ENCODE measurements at regions not wholly inside any gene's neighbourhood (a gene's known extent, or its start where the extent isn't known, plus 50 kb on each side); places are given as distances from the start of the nearest gene placed in this dataset.

DNA sequence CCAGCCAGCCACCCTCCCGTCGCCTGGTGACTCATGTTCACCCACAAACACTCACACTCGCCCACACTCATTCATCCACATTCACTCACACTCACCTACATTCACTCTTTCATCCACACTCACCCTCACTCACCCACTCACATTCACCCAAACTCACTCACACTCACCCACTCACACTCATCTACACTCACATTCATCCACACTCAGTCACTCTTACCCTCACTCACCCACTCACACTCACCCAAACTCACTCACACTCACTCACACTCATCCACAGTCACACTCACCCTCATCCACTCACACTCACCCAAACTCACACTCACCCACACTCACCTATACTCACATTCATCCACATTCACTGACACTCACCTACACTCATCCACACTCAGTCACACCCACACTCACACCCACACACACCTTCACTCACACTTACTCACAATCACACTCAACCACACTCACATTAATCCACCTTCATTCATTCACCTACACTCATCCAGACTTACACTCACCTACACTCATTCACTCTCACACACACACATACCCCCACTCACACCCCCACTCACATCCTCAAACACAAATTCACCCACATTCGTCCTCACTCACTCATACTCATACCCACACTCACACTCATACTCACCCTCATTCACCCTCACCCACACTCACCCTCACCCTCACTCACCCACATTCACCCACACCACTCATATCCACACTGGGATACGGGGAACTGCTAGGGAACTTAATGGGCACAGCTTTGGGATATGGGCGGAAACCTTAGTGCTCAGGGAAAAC is 2221.6 kb upstream of the AGA start:
- TF ChIP-seq CTCF (conservative IDR thresholded peaks at IDR 0.05; ENCODE audit: low read depth, low read length) = no peak
- no peak for TF ChIP-seq EZH2 (IDR thresholded peaks at IDR 0.05; ENCODE audit: borderline replicate concordance, low read depth, low read length, poor library complexity, severe bottlenecking)
